Small intestine (tissue), 7 donors: ENCODE measurements at regions not wholly inside any gene's neighbourhood (a gene's known extent, or its start where the extent isn't known, plus 50 kb on each side); places are given as distances from the start of the nearest gene placed in this dataset.
"Not testable (repeated sequence)": the region's sequence is repeated elsewhere in the genome, so short reads cannot be mapped to it uniquely, and the experiment has no call there.

Experiments used
- DNase-seq, 2 donors: peaks; one replicate each; pipeline versions ENCODE4 v3.0.0 to v3.0.0-alpha.2; 2013
- FAIRE-seq: peaks from 2 replicates; lab custom pipeline; 2012; peaks lifted over from hg19 to GRCh38; lab: Jason Lieb, UNC
- H3K27ac ChIP-seq, 3 donors: one replicate each; pipeline ENCODE4 v1.5.1; 2013; ENCODE audit warnings: low read length in 2 of 3, mild to moderate bottlenecking in 2 of 3, control low read depth in 1 of 3, inconsistent platforms in 1 of 3, low read depth in 1 of 3, moderate library complexity in 1 of 3
- H3K27me3 ChIP-seq, 3 donors: one replicate each; pipeline ENCODE4 v1.6.1; 2013; ENCODE audit warnings: low read length in 3 of 3, inconsistent platforms in 1 of 3; ENCODE audit not compliant: control insufficient read depth in 3 of 3, insufficient read depth in 3 of 3
- H3K36me3 ChIP-seq, 3 donors: one replicate each; pipeline ENCODE4 v1.6.1; 2013; ENCODE audit warnings: low read length in 3 of 3, inconsistent platforms in 1 of 3, low read depth in 1 of 3, mild to moderate bottlenecking in 1 of 3, moderate library complexity in 1 of 3; ENCODE audit not compliant: control insufficient read depth in 3 of 3, insufficient read depth in 2 of 3
- H3K4me1 ChIP-seq, 3 donors: one replicate each; pipeline ENCODE4 v1.6.1; 2013; ENCODE audit warnings: low read length in 2 of 3, inconsistent platforms in 1 of 3, low read depth in 1 of 3, mild to moderate bottlenecking in 1 of 3, moderate library complexity in 1 of 3; ENCODE audit not compliant: control insufficient read depth in 3 of 3, insufficient read depth in 2 of 3
- H3K4me3 ChIP-seq, 3 donors: one replicate each; pipeline ENCODE4 v1.5.1; 2013; ENCODE audit warnings: low read length in 3 of 3, control low read depth in 1 of 3, inconsistent platforms in 1 of 3, low read depth in 1 of 3, mild to moderate bottlenecking in 1 of 3, moderate library complexity in 1 of 3
- H3K9me3 ChIP-seq, 2 donors: one replicate each; pipeline ENCODE4 v1.6.1; 2013; ENCODE audit warnings: low read depth in 1 of 2, low read length in 1 of 2; ENCODE audit not compliant: control insufficient read depth in 2 of 2, insufficient read depth in 1 of 2
- WGBS, 3 donors: extraction: QIAGEN DNeasy Blood & Tissue Kit; methylation state at CpG; one replicate each; pipeline ENCODE4 v1.1.7; 2013; 5-methylcytosine and 5-hydroxymethylcytosine counted together
- donor health status: healthy with polysubstance abuse.
- donor health status: control.
- donor health status: control.
- donor health status: Bipolar disorder and iron deficiency.
- donor health status: healthy.

GRCh38 chr1:5610432-5610831 lies 381.8 kb downstream of the NPHP4 start:
- Histone ChIP-seq H3K27me3 (peaks cover 0 to 4% (median 0%) of the 10 kb centered on the region in 3 donors), H3K9me3 (no peaks in the 10 kb centered on the region), H3K27ac (no peak overlapping the region), H3K4me3 (no peak overlapping the region), H3K4me1 (no peaks in the 10 kb centered on the region), H3K36me3 (no peaks in the 10 kb centered on the region)
- 74 to 97% (median 90%) methylated on average over 1 of the region's 1 CpG for WGBS, 3 donors
- FAIRE-seq (no peak), DNase-seq (no peak)

- H3K36me3 ChIP-seq = no peaks in the 10 kb centered on the region
- no peaks in the 10 kb centered on the region for H3K9me3 ChIP-seq
- WGBS, 3 donors = 71 to 78% (median 75%) methylated on average over 3 of the region's 3 CpGs
- no peaks in the 10 kb centered on the region for H3K27me3 ChIP-seq
- no peak for DNase-seq
- FAIRE-seq = no peak
- H3K4me1 ChIP-seq = no peaks in the 10 kb centered on the region
- no peak overlapping the region for H3K27ac ChIP-seq
- no peak overlapping the region for H3K4me3 ChIP-seq
Measured at GRCh38 chr1:5603353-5604104, 388.7 kb downstream of the NPHP4 start.

GRCh38 chr1:5602718-5603117 lies 389.5 kb downstream of the NPHP4 start:
- H3K4me3 ChIP-seq, FAIRE-seq, DNase-seq, H3K27ac ChIP-seq, H3K4me1 ChIP-seq, H3K27me3 ChIP-seq, H3K36me3 ChIP-seq, H3K9me3 ChIP-seq: not testable (repeated sequence)
- 38 to 59% (median 48%) methylated on average over 4 to 5 of the region's 5 CpGs for WGBS, 3 donors

DNA sequence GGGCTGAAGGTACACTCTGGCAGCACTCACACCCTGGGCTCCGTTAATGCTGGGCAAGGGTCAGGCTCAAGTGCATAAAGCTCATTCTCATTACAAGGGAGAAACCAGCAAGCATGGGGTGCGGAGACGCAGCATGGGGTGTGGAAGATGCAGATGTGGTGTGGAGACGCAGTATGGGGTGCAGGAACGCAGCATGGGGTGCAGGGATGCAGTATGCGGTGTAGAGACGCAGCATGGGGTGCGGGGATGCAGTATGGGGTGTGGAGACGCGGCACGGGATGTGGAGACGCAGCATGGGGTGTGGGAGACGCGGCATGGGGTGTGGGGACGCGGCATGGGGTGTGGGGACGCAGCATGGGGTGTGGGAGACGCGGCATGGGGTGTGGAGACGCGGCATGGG lies 390.7 kb downstream of the NPHP4 start:
- H3K9me3 ChIP-seq = no peaks in the 10 kb centered on the region
- no peak for DNase-seq
- WGBS, 3 donors = 74 to 81% (median 75%) methylated on average over 21 of the region's 21 CpGs

GRCh38 chr1:5599541-5599940 lies 392.7 kb downstream of the NPHP4 start:
- Histone ChIP-seq H3K36me3 (no peaks in the 10 kb centered on the region), H3K27me3 (no peaks in the 10 kb centered on the region), H3K9me3 (no peaks in the 10 kb centered on the region), H3K27ac (no peak overlapping the region), H3K4me1 (no peaks in the 10 kb centered on the region), H3K4me3 (no peak overlapping the region)
- no peak for DNase-seq
- WGBS, 3 donors = 64 to 74% (median 72%) methylated on average over 6 of the region's 6 CpGs
- no peak for FAIRE-seq

More for the DNA sequence above, 390.7 kb downstream of the NPHP4 start:
- no peaks in the 10 kb centered on the region for H3K36me3 ChIP-seq
- no peaks in the 10 kb centered on the region for H3K27me3 ChIP-seq
- H3K4me3 ChIP-seq = no peak overlapping the region
- no peak for FAIRE-seq
- no peak overlapping the region for H3K27ac ChIP-seq
- H3K4me1 ChIP-seq = no peaks in the 10 kb centered on the region

- no peaks in the 10 kb centered on the region for H3K4me1 ChIP-seq
- no peak for DNase-seq
- H3K27ac ChIP-seq = no peak overlapping the region
- FAIRE-seq = no peak
- no peaks in the 10 kb centered on the region for H3K9me3 ChIP-seq
- no peaks in the 10 kb centered on the region for H3K36me3 ChIP-seq
- H3K4me3 ChIP-seq = no peak overlapping the region
- no peaks in the 10 kb centered on the region for H3K27me3 ChIP-seq
- 65 to 72% (median 66%) methylated on average over 9 to 10 of the region's 10 CpGs for WGBS, 3 donors
Measured at GRCh38 chr1:5598824-5599395, 393.3 kb downstream of the NPHP4 start.

GRCh38 chr1:5597991-5598823 lies 394.0 kb downstream of the NPHP4 start:
- no peak overlapping the region for H3K4me3 ChIP-seq
- H3K9me3 ChIP-seq = no peaks in the 10 kb centered on the region
- 32 to 50% (median 44%) methylated on average over 10 of the region's 10 CpGs for WGBS, 3 donors
- FAIRE-seq (no peak), DNase-seq (no peak)
- H3K27ac ChIP-seq = no peak overlapping the region
- no peaks in the 10 kb centered on the region for H3K27me3 ChIP-seq
- no peaks in the 10 kb centered on the region for H3K4me1 ChIP-seq
- H3K36me3 ChIP-seq = no peaks in the 10 kb centered on the region

- H3K4me1 ChIP-seq = no peaks in the 10 kb centered on the region
- DNase-seq (no peak), FAIRE-seq (no peak)
- peaks cover 0 to 2% (median 0%) of the 10 kb centered on the region in 3 donors for H3K27me3 ChIP-seq
- H3K36me3 ChIP-seq = no peaks in the 10 kb centered on the region
- no peaks in the 10 kb centered on the region for H3K9me3 ChIP-seq
- H3K4me3 ChIP-seq = no peak overlapping the region
- H3K27ac ChIP-seq = no peak overlapping the region
- 66 to 79% (median 73%) methylated on average over 13 of the region's 13 CpGs for WGBS, 3 donors
Measured at GRCh38 chr1:5597171-5597850, 394.9 kb downstream of the NPHP4 start.
